ENCODE measurements at regions not wholly inside any gene's neighbourhood (a gene's known extent, or its start where the extent isn't known, plus 50 kb on each side); places are given as distances from the start of the nearest gene placed in this dataset.

GRCh38 chr10:107728807-107729206 is 564.3 kb upstream of the SORCS1 start:
- TF ChIP-seq POLR2A (IDR thresholded peaks at IDR 0.05) (no peak), CTCF (IDR thresholded peaks at IDR 0.05) (no peak)

All from testis (tissue), 2 donors.